Mucosa of descending colon (tissue), 3 donors: ENCODE measurements at regions not wholly inside any gene's neighbourhood (a gene's known extent, or its start where the extent isn't known, plus 50 kb on each side); places are given as distances from the start of the nearest gene placed in this dataset.
A peak's percentile ranks its signal among the peaks of the same experiment; 100 is the strongest.

Experiments
- ATAC-seq: fragments of 200-7000 bp; cut with Tn5 transposase; one replicate; pipeline ENCODE4 v1.9.1; 2020; ENCODE audit warnings: mild to moderate bottlenecking, moderate library complexity
- DNase-seq, 3 donors: peaks; one replicate each; pipeline ENCODE4 v3.0.0-alpha.2; 2020
- H3K36me3 ChIP-seq: fragments of 200-600 bp; one replicate; pipeline ENCODE4 v1.8.0; 2021; ENCODE audit warnings: low read depth, mild to moderate bottlenecking
- H3K4me1 ChIP-seq: fragments of 200-600 bp; one replicate; pipeline ENCODE4 v1.8.0; 2021; ENCODE audit warnings: low read depth, mild to moderate bottlenecking
- H3K4me3 ChIP-seq: fragments of 200-600 bp; one replicate; pipeline ENCODE4 v1.8.0; 2021; ENCODE audit warnings: mild to moderate bottlenecking
- H3K9me3 ChIP-seq: fragments of 200-600 bp; one replicate; pipeline ENCODE4 v1.8.0; 2021; ENCODE audit warnings: mild to moderate bottlenecking
- CTCF ChIP-seq: fragments of 200-600 bp; IDR thresholded peaks from one replicate; pipeline ENCODE4 v1.8.0; 2022; ENCODE audit warnings: antibody characterized with exemption, mild to moderate bottlenecking
- intact Hi-C, 2 donors: fragments of 100-400 bp; cut with DNase I in 1 of 2; cut with micrococcal nuclease in 1 of 2; formaldehyde crosslinking; loops; one replicate each; pipeline versions ENCODE4 v1.11.0 to v1.11.1; 2022; cut with DNase I, micrococcal nuclease
- donor health status: DM: no; HTN: no; CAD: no; lungs with moderate emphysema.
- donor health status: DM: no; HTN: no; CAD: no.
- donor health status: DM: no; HTN: yes; CAD: no.

GRCh38 chr14:49977126-49977841 lies 84.4 kb downstream of the ARF6 start:
- no peak for DNase-seq
- Histone ChIP-seq H3K4me1 (peaks cover 40% of the 10 kb centered on the region), H3K4me3 (no peak overlapping the region), H3K9me3 (no peaks in the 10 kb centered on the region), H3K36me3 (no peaks in the 10 kb centered on the region)
- peak; percentile 9 for ATAC-seq
- intact Hi-C loops, result no loop called here
- no peak for TF ChIP-seq CTCF

- TF ChIP-seq CTCF, result no peak
- H3K4me3 ChIP-seq, result no peak overlapping the region
- H3K4me1 ChIP-seq, result peaks cover 21% of the 10 kb centered on the region
- intact Hi-C loops, result no loop called here
- H3K36me3 ChIP-seq, result no peaks in the 10 kb centered on the region
- H3K9me3 ChIP-seq, result no peaks in the 10 kb centered on the region
- no peak for ATAC-seq
- no peak for DNase-seq
Measured at GRCh38 chr14:49980027-49980426, 87.1 kb downstream of the ARF6 start.

- Histone ChIP-seq H3K9me3 (no peaks in the 10 kb centered on the region), H3K4me3 (no peak overlapping the region)
- ATAC-seq, result no peak
Measured at GRCh38 chr14:49982082-49982481, 89.2 kb downstream of the ARF6 start.

GRCh38 chr14:49982501-49982951 lies 89.6 kb downstream of the ARF6 start:
- no peak for TF ChIP-seq CTCF
- Histone ChIP-seq H3K9me3 (no peaks in the 10 kb centered on the region), H3K4me1 (peaks cover 11% of the 10 kb centered on the region), H3K36me3 (no peaks in the 10 kb centered on the region), H3K4me3 (no peak overlapping the region)
- no peak for ATAC-seq
- intact Hi-C loops, result no loop called here
- DNase-seq, result no peak

More at GRCh38 chr14:49982082-49982481, 89.2 kb downstream of the ARF6 start:
- Histone ChIP-seq H3K4me1 (peaks cover 10% of the 10 kb centered on the region), H3K36me3 (no peaks in the 10 kb centered on the region)
- TF ChIP-seq CTCF, result no peak
- intact Hi-C loops, result no loop called here
- no peak for DNase-seq

GRCh38 chr14:49984424-49984823 lies 91.5 kb downstream of the ARF6 start:
- no peak for ATAC-seq
- intact Hi-C loops, result no loop called here

More at GRCh38 chr14:49984424-49984823, 91.5 kb downstream of the ARF6 start:
- no peak for TF ChIP-seq CTCF
- H3K4me3 ChIP-seq, result no peak overlapping the region
- H3K36me3 ChIP-seq, result no peaks in the 10 kb centered on the region
- H3K4me1 ChIP-seq, result peaks cover 16% of the 10 kb centered on the region
- no peaks in the 10 kb centered on the region for H3K9me3 ChIP-seq
- no peak for DNase-seq
